Neural crest cell (in vitro differentiated cells): ENCODE measurements at regions not wholly inside any gene's neighbourhood (a gene's known extent, or its start where the extent isn't known, plus 50 kb on each side); places are given as distances from the start of the nearest gene placed in this dataset.

ENCODE experiments used
- DNase-seq: peaks from one replicate; pipeline ENCODE4 v3.0.0; 2021; ENCODE audit warnings: low read depth, mixed read lengths, low spot score
- H3K27ac Mint-ChIP-seq: one replicate; pipeline ENCODE4 v1.8.0; 2021; ENCODE audit warnings: mild to moderate bottlenecking, mixed read lengths; ENCODE audit not compliant: unreplicated experiment
- H3K27me3 Mint-ChIP-seq: 2 replicates; pipeline ENCODE4 v1.8.0; 2021; ENCODE audit warnings: low read depth, mild to moderate bottlenecking, mixed read lengths
- H3K36me3 Mint-ChIP-seq: 2 replicates; pipeline ENCODE4 v1.8.0; 2021; ENCODE audit warnings: low read depth, mild to moderate bottlenecking, mixed read lengths
- H3K4me1 Mint-ChIP-seq: 2 replicates; pipeline ENCODE4 v1.8.0; 2021; ENCODE audit warnings: mixed read lengths
- H3K4me3 Mint-ChIP-seq: one replicate; pipeline ENCODE4 v1.8.0; 2021; ENCODE audit warnings: mild to moderate bottlenecking, mixed read lengths
- H3K9me3 Mint-ChIP-seq: 2 replicates; pipeline ENCODE4 v1.8.0; 2021; ENCODE audit warnings: mixed read lengths
- CTCF ChIP-seq: fragments of 200-600 bp; sonication (generic); conservative IDR thresholded peaks from 2 replicates; pipeline ENCODE4 v1.5.0; 2021; ENCODE audit warnings: antibody characterized with exemption, mild to moderate bottlenecking

GRCh38 chr4:100022792-100023222, 72.7 kb upstream of the H2AZ1 start:
- no peaks in the 10 kb centered on the region for H3K27me3 Mint-ChIP-seq
- H3K4me1 Mint-ChIP-seq = peaks cover 8% of the 10 kb centered on the region
- H3K4me3 Mint-ChIP-seq = no peak overlapping the region
- peaks cover 3% of the 10 kb centered on the region for H3K9me3 Mint-ChIP-seq
- DNase-seq = no peak
- H3K27ac Mint-ChIP-seq = no peak overlapping the region
- no peaks in the 10 kb centered on the region for H3K36me3 Mint-ChIP-seq
- no peak for TF ChIP-seq CTCF

GRCh38 chr4:100019821-100020220, 69.7 kb upstream of the H2AZ1 start:
- no peak for DNase-seq
- H3K27ac Mint-ChIP-seq = no peak overlapping the region
- no peak overlapping the region for H3K4me3 Mint-ChIP-seq
- no peaks in the 10 kb centered on the region for H3K27me3 Mint-ChIP-seq
- no peaks in the 10 kb centered on the region for H3K36me3 Mint-ChIP-seq
- peaks cover 8% of the 10 kb centered on the region for H3K4me1 Mint-ChIP-seq
- H3K9me3 Mint-ChIP-seq = no peaks in the 10 kb centered on the region
- no peak for TF ChIP-seq CTCF

- H3K4me1 Mint-ChIP-seq = peaks cover 4% of the 10 kb centered on the region
- H3K27me3 Mint-ChIP-seq = no peaks in the 10 kb centered on the region
- H3K36me3 Mint-ChIP-seq = no peaks in the 10 kb centered on the region
- no peak for TF ChIP-seq CTCF
- H3K9me3 Mint-ChIP-seq = no peaks in the 10 kb centered on the region
- H3K27ac Mint-ChIP-seq = no peak overlapping the region
- no peak overlapping the region for H3K4me3 Mint-ChIP-seq
- no peak for DNase-seq
These were observed 67.7 kb upstream of the H2AZ1 start for GRCh38 chr4:100017637-100018310.

- TF ChIP-seq CTCF = no peak
- no peaks in the 10 kb centered on the region for H3K36me3 Mint-ChIP-seq
These were observed 66.1 kb upstream of the H2AZ1 start for GRCh38 chr4:100016191-100016590.

GRCh38 chr4:100014616-100015015, 64.5 kb upstream of the H2AZ1 start:
- Mint-ChIP-seq H3K4me1 (no peaks in the 10 kb centered on the region), H3K27ac (no peak overlapping the region), H3K27me3 (no peaks in the 10 kb centered on the region), H3K9me3 (no peaks in the 10 kb centered on the region), H3K36me3 (no peaks in the 10 kb centered on the region), H3K4me3 (no peak overlapping the region)
- DNase-seq = no peak
- no peak for TF ChIP-seq CTCF

More at GRCh38 chr4:100016191-100016590, 66.1 kb upstream of the H2AZ1 start:
- H3K27me3 Mint-ChIP-seq = no peaks in the 10 kb centered on the region
- DNase-seq = no peak
- H3K4me1 Mint-ChIP-seq = no peaks in the 10 kb centered on the region
- no peak overlapping the region for H3K27ac Mint-ChIP-seq
- no peak overlapping the region for H3K4me3 Mint-ChIP-seq
- H3K9me3 Mint-ChIP-seq = no peaks in the 10 kb centered on the region
